ENCODE measurements at regions not wholly inside any gene's neighbourhood (a gene's known extent, or its start where the extent isn't known, plus 50 kb on each side); places are given as distances from the start of the nearest gene placed in this dataset.

GRCh38 chr14:86020841-86021240 lies 490.9 kb downstream of the FLRT2 start:
- H3K79me2 ChIP-seq (ENCODE audit: insufficient read depth, low read length) = no peaks in the 10 kb centered on the region
- ATAC-seq = no peak
- TF ChIP-seq ZNF710 (CRISPR knock-in tag; IDR thresholded peaks at IDR 0.05; ENCODE audit: borderline replicate concordance) (no peak), SP4 (CRISPR knock-in tag; IDR thresholded peaks at IDR 0.05) (no peak), ZMAT3 (CRISPR knock-in tag; conservative IDR thresholded peaks at IDR 0.05) (no peak), NFE2L2 (IDR thresholded peaks at IDR 0.05; ENCODE audit: low read length) (no peak), MED13 (CRISPR knock-in tag; IDR thresholded peaks at IDR 0.05) (no peak), ZNF230 (CRISPR knock-in tag; IDR thresholded peaks at IDR 0.05) (no peak), ZNF326 (CRISPR knock-in tag; IDR thresholded peaks at IDR 0.05; ENCODE audit: borderline replicate concordance) (no peak), ZFP1 (CRISPR knock-in tag; IDR thresholded peaks at IDR 0.05) (no peak), MAFG (CRISPR knock-in tag; IDR thresholded peaks at IDR 0.05) (no peak), TMF1 (CRISPR knock-in tag; IDR thresholded peaks at IDR 0.05; ENCODE audit: low read depth) (no peak), ATF7 (IDR thresholded peaks at IDR 0.05) (no peak), ATF7 (CRISPR knock-in tag; IDR thresholded peaks at IDR 0.05) (no peak), ZNF563 (CRISPR knock-in tag; IDR thresholded peaks at IDR 0.05) (no peak)
- TF ChIP-seq, protein P1, sequence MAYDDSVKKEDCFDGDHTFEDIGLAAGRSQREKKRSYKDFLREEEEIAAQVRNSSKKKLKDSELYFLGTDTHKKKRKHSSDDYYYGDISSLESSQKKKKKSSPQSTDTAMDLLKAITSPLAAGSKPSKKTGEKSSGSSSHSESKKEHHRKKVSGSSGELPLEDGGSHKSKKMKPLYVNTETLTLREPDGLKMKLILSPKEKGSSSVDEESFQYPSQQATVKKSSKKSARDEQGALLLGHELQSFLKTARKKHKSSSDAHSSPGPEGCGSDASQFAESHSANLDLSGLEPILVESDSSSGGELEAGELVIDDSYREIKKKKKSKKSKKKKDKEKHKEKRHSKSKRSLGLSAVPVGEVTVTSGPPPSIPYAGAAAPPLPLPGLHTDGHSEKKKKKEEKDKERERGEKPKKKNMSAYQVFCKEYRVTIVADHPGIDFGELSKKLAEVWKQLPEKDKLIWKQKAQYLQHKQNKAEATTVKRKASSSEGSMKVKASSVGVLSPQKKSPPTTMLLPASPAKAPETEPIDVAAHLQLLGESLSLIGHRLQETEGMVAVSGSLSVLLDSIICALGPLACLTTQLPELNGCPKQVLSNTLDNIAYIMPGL (CRISPR knock-in tag; IDR thresholded peaks at IDR 0.05; ENCODE audit: borderline replicate concordance in 1 of 2, low read depth in 1 of 2) = no peak
- TF ChIP-seq, protein P2, sequence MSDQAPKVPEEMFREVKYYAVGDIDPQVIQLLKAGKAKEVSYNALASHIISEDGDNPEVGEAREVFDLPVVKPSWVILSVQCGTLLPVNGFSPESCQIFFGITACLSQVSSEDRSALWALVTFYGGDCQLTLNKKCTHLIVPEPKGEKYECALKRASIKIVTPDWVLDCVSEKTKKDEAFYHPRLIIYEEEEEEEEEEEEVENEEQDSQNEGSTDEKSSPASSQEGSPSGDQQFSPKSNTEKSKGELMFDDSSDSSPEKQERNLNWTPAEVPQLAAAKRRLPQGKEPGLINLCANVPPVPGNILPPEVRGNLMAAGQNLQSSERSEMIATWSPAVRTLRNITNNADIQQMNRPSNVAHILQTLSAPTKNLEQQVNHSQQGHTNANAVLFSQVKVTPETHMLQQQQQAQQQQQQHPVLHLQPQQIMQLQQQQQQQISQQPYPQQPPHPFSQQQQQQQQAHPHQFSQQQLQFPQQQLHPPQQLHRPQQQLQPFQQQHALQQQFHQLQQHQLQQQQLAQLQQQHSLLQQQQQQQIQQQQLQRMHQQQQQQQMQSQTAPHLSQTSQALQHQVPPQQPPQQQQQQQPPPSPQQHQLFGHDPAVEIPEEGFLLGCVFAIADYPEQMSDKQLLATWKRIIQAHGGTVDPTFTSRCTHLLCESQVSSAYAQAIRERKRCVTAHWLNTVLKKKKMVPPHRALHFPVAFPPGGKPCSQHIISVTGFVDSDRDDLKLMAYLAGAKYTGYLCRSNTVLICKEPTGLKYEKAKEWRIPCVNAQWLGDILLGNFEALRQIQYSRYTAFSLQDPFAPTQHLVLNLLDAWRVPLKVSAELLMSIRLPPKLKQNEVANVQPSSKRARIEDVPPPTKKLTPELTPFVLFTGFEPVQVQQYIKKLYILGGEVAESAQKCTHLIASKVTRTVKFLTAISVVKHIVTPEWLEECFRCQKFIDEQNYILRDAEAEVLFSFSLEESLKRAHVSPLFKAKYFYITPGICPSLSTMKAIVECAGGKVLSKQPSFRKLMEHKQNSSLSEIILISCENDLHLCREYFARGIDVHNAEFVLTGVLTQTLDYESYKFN (CRISPR knock-in tag; conservative IDR thresholded peaks at IDR 0.05) = no peak

More at GRCh38 chr14:86020841-86021240, 490.9 kb downstream of the FLRT2 start:
- no peaks in the 10 kb centered on the region for H3K27me3 ChIP-seq (ENCODE audit: control insufficient read depth in 1 of 2, insufficient read depth in 2 of 2, low read length in 2 of 2)
- FAIRE-seq (no peak), DNase-seq (ENCODE audit: low spot score) (no peak)
- H3K4me1 ChIP-seq (ENCODE audit: insufficient read depth, low read length) = no peaks in the 10 kb centered on the region
- intact Hi-C loops (cut with micrococcal nuclease; ENCODE audit: unreplicated experiment) (no loop called here), in situ Hi-C loops (cut with HindIII; ENCODE audit: extremely low pct_ligation_motif_present, low pct_unique_long_range_greater_than_20kb) (no loop called here)
- H2AFZ ChIP-seq (ENCODE audit: low read length) = no peak overlapping the region
- no peak overlapping the region for H3K4me3 ChIP-seq (replicated peaks in 1 of 3; ENCODE audit: insufficient read depth in 1 of 3, low read depth in 2 of 3, low read length in 3 of 3)
- no TSS peak for BruUV-seq (replicated peaks)
- H3K4me2 ChIP-seq (ENCODE audit: low read depth, low read length) = no peak overlapping the region
- ChIA-PET CTCF (ENCODE audit: low intra/inter-chr PET ratio, low total read pairs) (no interaction called here), POLR2A (no interaction called here)
- no peaks in the 10 kb centered on the region for H3K36me3 ChIP-seq (replicated peaks in 1 of 2; ENCODE audit: control insufficient read depth in 1 of 2, insufficient read depth in 2 of 2, low read length in 2 of 2)
- no peak overlapping the region for H3K9ac ChIP-seq (ENCODE audit: insufficient read depth, low read depth, low read length)
- no peak overlapping the region for H3K27ac ChIP-seq (ENCODE audit: extremely low read length, insufficient read depth, low read length)
- H3K9me3 ChIP-seq (ENCODE audit: low read length) = peaks cover 78% of the 10 kb centered on the region
- H4K20me1 ChIP-seq (ENCODE audit: insufficient read depth, low read length) = no peaks in the 10 kb centered on the region
